Testis (tissue), 2 donors: ENCODE measurements at regions not wholly inside any gene's neighbourhood (a gene's known extent, or its start where the extent isn't known, plus 50 kb on each side); places are given as distances from the start of the nearest gene placed in this dataset.

Experiments used
- DNase-seq: peaks from one replicate; pipeline ENCODE4 v3.0.0-alpha.2; 2019
- H3K27ac ChIP-seq, 2 donors: fragments of 200-600 bp; sonication (generic); one replicate each; pipeline ENCODE4 v1.5.1; 2019
- H3K27me3 ChIP-seq: fragments of 200-600 bp; sonication (generic); one replicate; pipeline ENCODE4 v1.5.1; 2019
- H3K36me3 ChIP-seq: fragments of 200-600 bp; sonication (generic); one replicate; pipeline ENCODE4 v1.5.1; 2017; ENCODE audit warnings: low read depth; ENCODE audit errors: missing control alignments
- H3K4me1 ChIP-seq: fragments of 200-600 bp; sonication (generic); one replicate; pipeline ENCODE4 v1.5.1; 2019
- H3K4me3 ChIP-seq, 2 donors: fragments of 200-600 bp; sonication (generic); one replicate each; pipeline ENCODE4 v1.5.1; 2017 to 2019
- H3K9me3 ChIP-seq: fragments of 200-600 bp; sonication (generic); one replicate; pipeline ENCODE4 v1.5.1; 2017
- POLR2A ChIP-seq: fragments of 450-650 bp; IDR thresholded peaks from one replicate; pipeline ENCODE4 v1.6.1; 2017; ENCODE audit warnings: antibody characterized with exemption, mild to moderate bottlenecking, moderate library complexity
- WGBS, 2 donors: methylation state at CpG; one replicate each; pipeline ENCODE4 v1.1.5; 2018; 5-methylcytosine and 5-hydroxymethylcytosine counted together
- intact Hi-C: fragments of 100-400 bp; cut with DNase I; formaldehyde crosslinking; loops from one replicate; pipeline ENCODE4 v1.15.1; 2023; ENCODE audit warnings: low total_unique reads
- TF ChIP-seq, protein P1 (sequence below), 3 experiments: fragments of 450-650 bp in 2 of 3; fragments of 200-600 bp in 1 of 3; sonication (generic) in 1 of 3; IDR thresholded peaks; one replicate each; pipeline ENCODE4 v1.5.1; 2016 to 2019; ENCODE audit warnings: antibody characterized with exemption in 3 of 3, mild to moderate bottlenecking in 2 of 3, moderate library complexity in 1 of 3

DNA sequence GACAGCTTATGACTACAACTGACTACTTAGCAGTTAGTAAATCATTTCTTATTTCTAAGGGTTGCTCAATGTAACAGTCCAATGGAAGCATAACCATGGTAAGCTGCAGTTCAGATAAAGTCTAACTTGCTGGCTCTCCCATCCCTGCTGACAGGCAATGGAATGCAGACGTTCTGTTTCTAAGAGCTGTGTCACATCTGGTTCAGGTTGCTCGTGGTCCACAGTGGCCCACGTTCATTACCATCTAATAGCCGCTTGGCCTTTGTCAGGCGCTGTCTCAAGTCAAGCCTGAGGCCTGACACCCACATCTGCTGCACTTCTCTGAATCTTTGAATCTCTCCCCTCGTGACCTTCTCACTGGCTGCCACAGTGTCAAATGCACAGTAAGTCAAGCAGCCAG, 240.8 kb downstream of the FGFR2 start:
- 67 to 82% methylated on average over 6 of the region's 6 CpGs for WGBS, 2 donors
- DNase-seq: no peak
- no peak overlapping the region for H3K27ac ChIP-seq

DNA sequence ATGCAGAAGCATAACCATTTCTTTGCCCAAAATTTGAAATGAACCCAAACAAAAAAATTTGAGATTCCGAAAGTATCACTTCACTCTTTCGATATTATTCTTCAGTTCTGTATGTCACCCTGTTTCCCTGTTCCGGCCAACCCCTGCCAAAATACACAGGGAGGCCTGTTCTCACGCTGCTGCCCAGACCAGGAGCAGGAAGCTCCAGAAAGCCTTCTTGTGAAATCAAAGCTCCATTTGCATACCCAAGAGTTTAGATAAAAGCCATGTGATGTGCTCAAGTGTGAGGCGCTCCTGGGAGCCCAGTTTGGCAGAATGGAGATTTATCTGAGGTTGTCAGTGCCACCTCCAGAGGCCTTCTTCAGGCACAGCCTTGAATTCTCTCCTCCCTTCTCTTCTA, 236.2 kb downstream of the FGFR2 start:
- DNase-seq: no peak
- no peaks in the 10 kb centered on the region for H3K4me1 ChIP-seq
- intact Hi-C loops: no loop called here
- no peaks in the 10 kb centered on the region for H3K36me3 ChIP-seq
- 62 to 69% methylated on average over 5 of the region's 5 CpGs for WGBS, 2 donors
- TF ChIP-seq, protein P1, sequence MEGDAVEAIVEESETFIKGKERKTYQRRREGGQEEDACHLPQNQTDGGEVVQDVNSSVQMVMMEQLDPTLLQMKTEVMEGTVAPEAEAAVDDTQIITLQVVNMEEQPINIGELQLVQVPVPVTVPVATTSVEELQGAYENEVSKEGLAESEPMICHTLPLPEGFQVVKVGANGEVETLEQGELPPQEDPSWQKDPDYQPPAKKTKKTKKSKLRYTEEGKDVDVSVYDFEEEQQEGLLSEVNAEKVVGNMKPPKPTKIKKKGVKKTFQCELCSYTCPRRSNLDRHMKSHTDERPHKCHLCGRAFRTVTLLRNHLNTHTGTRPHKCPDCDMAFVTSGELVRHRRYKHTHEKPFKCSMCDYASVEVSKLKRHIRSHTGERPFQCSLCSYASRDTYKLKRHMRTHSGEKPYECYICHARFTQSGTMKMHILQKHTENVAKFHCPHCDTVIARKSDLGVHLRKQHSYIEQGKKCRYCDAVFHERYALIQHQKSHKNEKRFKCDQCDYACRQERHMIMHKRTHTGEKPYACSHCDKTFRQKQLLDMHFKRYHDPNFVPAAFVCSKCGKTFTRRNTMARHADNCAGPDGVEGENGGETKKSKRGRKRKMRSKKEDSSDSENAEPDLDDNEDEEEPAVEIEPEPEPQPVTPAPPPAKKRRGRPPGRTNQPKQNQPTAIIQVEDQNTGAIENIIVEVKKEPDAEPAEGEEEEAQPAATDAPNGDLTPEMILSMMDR (IDR thresholded peaks at IDR 0.05): no peak
- H3K4me3 ChIP-seq: no peak overlapping the region
- no peak overlapping the region for H3K27ac ChIP-seq
- H3K27me3 ChIP-seq: no peaks in the 10 kb centered on the region
- H3K9me3 ChIP-seq: no peaks in the 10 kb centered on the region

More for the DNA sequence above, 240.8 kb downstream of the FGFR2 start:
- Histone ChIP-seq H3K4me3 (no peak overlapping the region), H3K4me1 (no peaks in the 10 kb centered on the region), H3K9me3 (no peaks in the 10 kb centered on the region), H3K36me3 (no peaks in the 10 kb centered on the region), H3K27me3 (no peaks in the 10 kb centered on the region)
- intact Hi-C loops: no loop called here
- no peak for TF ChIP-seq POLR2A
- TF ChIP-seq, protein P1 (IDR thresholded peaks at IDR 0.05): no peak

DNA sequence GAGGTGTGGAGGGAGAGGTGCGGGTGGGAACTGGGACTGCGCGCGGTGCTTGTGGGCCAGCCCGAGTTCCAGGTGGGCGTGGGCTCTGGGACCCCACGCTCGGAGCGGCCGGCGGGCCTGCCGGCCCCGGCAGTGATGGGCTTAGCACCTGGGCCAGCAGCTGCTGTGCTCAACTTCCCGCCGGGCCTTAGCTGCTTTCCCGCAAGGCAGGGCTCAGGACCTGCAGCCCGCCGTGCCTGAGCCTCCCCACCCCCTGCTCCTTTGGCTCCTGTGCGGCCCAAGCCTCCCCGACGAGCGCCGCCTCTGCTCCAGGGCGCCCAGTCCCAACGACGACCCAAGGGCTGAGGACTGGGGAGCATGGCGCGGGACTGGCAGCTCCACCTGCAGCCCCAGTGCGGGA, 232.7 kb downstream of the FGFR2 start:
- Histone ChIP-seq H3K27ac (no peak overlapping the region), H3K27me3 (no peaks in the 10 kb centered on the region), H3K4me1 (no peaks in the 10 kb centered on the region), H3K36me3 (no peaks in the 10 kb centered on the region), H3K9me3 (no peaks in the 10 kb centered on the region), H3K4me3 (peak overlapping the region; percentile 24 to 29)
- intact Hi-C loops: no loop called here
- TF ChIP-seq, protein P1 (IDR thresholded peaks at IDR 0.05): no peak
- no peak for TF ChIP-seq POLR2A
- DNase-seq: no peak
- 80 to 84% methylated on average over 1 to 29 of the region's 29 CpGs for WGBS, 2 donors

DNA sequence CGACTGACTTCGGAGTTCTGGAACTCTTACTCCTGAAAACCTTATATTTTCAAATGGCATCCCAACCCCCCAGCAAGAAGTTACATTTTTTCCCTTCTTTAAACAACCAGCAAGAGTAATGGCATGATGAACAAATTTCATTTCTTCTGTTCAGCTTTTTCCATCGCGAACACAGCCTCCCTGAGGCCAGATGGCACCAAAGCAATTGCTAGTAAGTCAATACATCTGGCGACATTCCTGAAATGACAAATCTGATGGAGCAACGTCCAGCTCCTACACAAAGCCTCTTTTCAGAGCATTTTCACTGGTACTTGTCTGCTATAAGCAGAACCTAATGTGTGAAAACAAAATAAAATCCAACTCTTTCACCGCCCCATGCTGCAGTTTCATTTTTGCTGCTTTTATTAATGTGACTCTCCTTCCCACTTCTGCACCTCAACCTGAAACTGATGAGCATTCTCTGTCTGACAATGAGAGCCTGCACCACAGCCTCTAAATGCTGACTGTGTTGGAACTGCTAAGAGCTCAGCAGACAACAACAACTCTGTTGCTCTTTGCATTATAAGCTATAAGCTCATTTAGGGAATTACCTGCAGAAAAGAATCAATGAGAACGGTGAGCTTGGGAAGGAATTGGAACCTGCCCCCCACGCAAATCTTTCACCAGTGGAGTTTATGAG, 229.8 kb downstream of the FGFR2 start:
- no peaks in the 10 kb centered on the region for H3K4me1 ChIP-seq
- intact Hi-C loops: no loop called here
- DNase-seq: no peak
- H3K27ac ChIP-seq: no peak overlapping the region
- H3K9me3 ChIP-seq: no peaks in the 10 kb centered on the region
- TF ChIP-seq POLR2A: no peak
- TF ChIP-seq, protein P1 (IDR thresholded peaks at IDR 0.05): no peak
- H3K27me3 ChIP-seq: no peaks in the 10 kb centered on the region
- H3K36me3 ChIP-seq: no peaks in the 10 kb centered on the region
- 62 to 79% methylated on average over 9 of the region's 9 CpGs for WGBS, 2 donors
- H3K4me3 ChIP-seq: no peak overlapping the region

DNA sequence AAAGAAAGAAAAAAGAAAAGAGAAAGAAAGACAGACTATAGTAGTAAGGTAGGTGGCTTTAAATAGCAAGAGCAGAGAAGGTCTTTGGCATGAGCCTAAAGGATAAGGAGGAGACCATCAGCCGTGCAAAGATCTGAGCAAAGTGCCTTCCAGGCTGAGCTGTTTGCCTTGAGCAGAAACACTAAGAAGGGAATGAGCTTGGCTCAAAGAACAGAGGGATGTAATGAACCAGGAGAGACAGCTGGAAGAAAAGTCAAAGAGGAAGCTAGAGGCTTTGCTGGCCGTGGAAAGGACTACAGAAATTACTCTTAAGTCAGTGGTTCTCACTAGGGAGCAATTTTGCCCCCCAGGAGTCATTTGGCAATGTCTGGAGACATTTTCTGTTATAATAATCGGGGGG, 228.6 kb downstream of the FGFR2 start:
- no peak for DNase-seq
- TF ChIP-seq POLR2A: no peak
- TF ChIP-seq, protein P1 (IDR thresholded peaks at IDR 0.05): no peak
- no peaks in the 10 kb centered on the region for H3K9me3 ChIP-seq
- no peaks in the 10 kb centered on the region for H3K4me1 ChIP-seq
- WGBS, 2 donors: 53 to 65% methylated on average over 3 of the region's 3 CpGs
- no peaks in the 10 kb centered on the region for H3K36me3 ChIP-seq
- no peaks in the 10 kb centered on the region for H3K27me3 ChIP-seq
- H3K27ac ChIP-seq: no peak overlapping the region
- no peak overlapping the region for H3K4me3 ChIP-seq
- intact Hi-C loops: no loop called here
